ENCODE measurements at regions not wholly inside any gene's neighbourhood (a gene's known extent, or its start where the extent isn't known, plus 50 kb on each side); places are given as distances from the start of the nearest gene placed in this dataset.

DNA sequence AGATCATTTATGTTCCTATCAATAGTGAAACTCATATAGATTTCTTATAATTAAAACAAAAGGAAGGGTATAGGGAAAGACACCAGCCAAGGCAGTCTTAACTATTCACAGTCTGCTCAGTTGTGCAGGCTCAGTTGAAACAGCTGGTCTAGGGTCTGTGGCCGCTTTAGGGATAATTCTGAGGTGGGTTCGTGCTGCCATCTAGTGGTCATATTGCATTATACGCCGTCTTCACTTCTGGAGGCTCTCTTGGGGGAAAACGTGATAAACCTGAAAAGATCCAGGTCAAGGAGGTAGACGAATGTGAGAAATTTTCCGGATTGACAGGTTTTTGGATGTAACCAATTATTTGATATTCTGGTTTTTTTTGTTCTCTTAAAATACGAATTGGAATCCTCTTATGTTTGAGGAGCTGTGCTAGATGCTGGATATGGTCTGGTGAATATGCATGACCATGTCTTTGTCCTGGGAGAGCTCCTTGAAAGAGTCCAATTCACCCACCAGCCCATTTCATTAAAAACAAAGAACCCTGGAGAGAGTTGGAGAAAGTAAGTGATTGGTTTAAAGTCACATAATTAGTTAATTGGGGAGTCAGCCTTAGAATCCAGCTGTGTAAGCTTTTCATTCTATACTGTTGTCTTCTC is 492.4 kb downstream of the PLCL1 start:
- Histone ChIP-seq H3K4me3 (ENCODE audit: low read length in 2 of 2) (no peak overlapping the region), H3K9me3 (ENCODE audit: control insufficient read depth, low read length) (no peaks in the 10 kb centered on the region), H3K27ac (ENCODE audit: low read depth in 1 of 2, low read length in 2 of 2) (no peak overlapping the region), H3K27me3 (ENCODE audit: control insufficient read depth in 1 of 2, insufficient read depth in 2 of 2, low read length in 1 of 2) (no peaks in the 10 kb centered on the region), H3K4me1 (ENCODE audit: control insufficient read depth in 1 of 2, insufficient read depth in 2 of 2, low read length in 2 of 2) (no peaks in the 10 kb centered on the region), H3K36me3 (ENCODE audit: control insufficient read depth in 1 of 2, insufficient read depth in 2 of 2, low read length in 1 of 2) (no peaks in the 10 kb centered on the region)
- intact Hi-C loops (cut with DNase I): loop anchor here (2.0 to 10.0 kb wide), 5 partner anchors 152 to 589 kb away; partner anchors contain the start of genes MARS2 (in 1 of the 2) and PLCL1 (in 1 of the 2)
- WGBS, 2 donors: 1 to 2% methylated on average over 8 of the region's 8 CpGs
- DNase-seq (no peak), ATAC-seq (ENCODE audit: low FRiP score) (peak; percentile 79)

DNA sequence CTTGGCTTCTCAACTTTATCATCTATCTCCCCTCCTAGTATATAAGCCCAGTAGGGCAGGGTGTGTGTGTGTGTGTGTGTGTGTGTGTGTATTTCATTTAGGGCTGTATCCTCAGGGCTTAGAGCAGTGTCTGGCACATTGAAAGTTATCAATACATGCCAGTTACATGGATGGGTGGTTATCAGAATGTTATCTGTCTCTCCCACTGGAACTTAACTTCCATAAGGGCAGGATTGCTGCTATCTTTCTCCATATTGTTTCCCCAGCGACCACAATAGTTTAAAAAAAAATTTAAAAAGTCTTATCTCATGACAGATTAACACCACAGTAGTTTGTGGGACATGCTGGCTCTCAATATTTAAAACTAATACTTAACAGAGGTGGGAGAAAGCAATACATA is 488.9 kb downstream of the PLCL1 start:
- intact Hi-C loops (cut with DNase I): loop anchor here in 1 of 2 donors (10.0 kb wide), 1 partner anchor 148 kb away; no protein-coding TSS in a partner anchor
- DNase-seq: no peak

DNA sequence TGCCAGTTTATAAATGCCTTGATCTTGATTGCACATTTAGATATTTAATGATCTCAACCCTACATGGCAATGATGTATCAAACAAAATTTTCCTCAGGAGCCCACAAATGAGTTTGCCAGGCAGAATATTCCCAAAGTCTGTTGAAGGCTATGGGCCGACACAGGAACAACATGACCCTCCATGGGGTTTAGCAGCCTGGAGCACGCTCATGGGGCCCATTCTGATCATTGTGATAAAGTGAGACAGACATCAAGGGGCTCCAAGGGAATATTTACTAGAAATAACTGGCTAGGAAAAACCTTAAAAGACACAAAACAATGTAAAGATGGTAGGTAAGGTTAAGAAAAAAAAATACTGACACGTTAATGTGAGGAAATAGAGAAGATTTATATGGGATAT is 485.4 kb downstream of the PLCL1 start:
- H3K4me1 ChIP-seq (ENCODE audit: control insufficient read depth in 1 of 2, insufficient read depth in 2 of 2, low read length in 2 of 2): no peaks in the 10 kb centered on the region
- no peaks in the 10 kb centered on the region for H3K27me3 ChIP-seq (ENCODE audit: control insufficient read depth in 1 of 2, insufficient read depth in 2 of 2, low read length in 1 of 2)
- ATAC-seq (ENCODE audit: low FRiP score) (no peak), DNase-seq (no peak)
- WGBS, 2 donors: 91 to 95% methylated on average over 3 of the region's 3 CpGs
- intact Hi-C loops (cut with DNase I): loop anchor here in 1 of 2 donors (10.0 kb wide), 1 partner anchor 145 kb away; no protein-coding TSS in a partner anchor
- no peak overlapping the region for H3K4me3 ChIP-seq (ENCODE audit: low read length in 2 of 2)
- no peak overlapping the region for H3K27ac ChIP-seq (ENCODE audit: low read depth in 1 of 2, low read length in 2 of 2)
- H3K36me3 ChIP-seq (ENCODE audit: control insufficient read depth in 1 of 2, insufficient read depth in 2 of 2, low read length in 1 of 2): no peaks in the 10 kb centered on the region
- no peaks in the 10 kb centered on the region for H3K9me3 ChIP-seq (ENCODE audit: control insufficient read depth, low read length)

More for the DNA sequence above, 488.9 kb downstream of the PLCL1 start:
- Histone ChIP-seq H3K27me3 (ENCODE audit: control insufficient read depth in 1 of 2, insufficient read depth in 2 of 2, low read length in 1 of 2) (no peaks in the 10 kb centered on the region), H3K4me1 (ENCODE audit: control insufficient read depth in 1 of 2, insufficient read depth in 2 of 2, low read length in 2 of 2) (no peaks in the 10 kb centered on the region), H3K36me3 (ENCODE audit: control insufficient read depth in 1 of 2, insufficient read depth in 2 of 2, low read length in 1 of 2) (no peaks in the 10 kb centered on the region), H3K9me3 (ENCODE audit: control insufficient read depth, low read length) (no peaks in the 10 kb centered on the region), H3K27ac (ENCODE audit: low read depth in 1 of 2, low read length in 2 of 2) (no peak overlapping the region), H3K4me3 (ENCODE audit: low read length in 2 of 2) (no peak overlapping the region)
- WGBS, 2 donors: 72 to 83% methylated on average over 1 of the region's 1 CpG
- ATAC-seq (ENCODE audit: low FRiP score): no peak

DNA sequence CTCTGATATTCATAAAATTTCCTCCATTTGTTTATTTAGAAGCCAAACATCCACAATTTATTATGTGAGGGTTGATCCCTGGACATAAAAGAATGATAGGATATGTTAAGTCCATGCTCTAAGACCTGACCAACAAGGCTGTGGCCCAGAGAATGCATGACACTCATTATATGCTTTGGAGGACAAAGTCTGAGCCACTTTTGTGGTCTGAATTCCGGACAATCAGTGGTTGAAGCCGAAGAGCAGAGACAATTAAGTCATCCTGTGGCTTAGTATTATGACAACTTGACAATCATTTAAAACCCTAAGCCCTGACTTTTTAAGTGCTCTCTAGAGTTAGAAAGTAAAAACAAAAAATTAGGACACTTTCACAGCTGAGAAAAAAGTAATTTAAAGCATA is 483.3 kb downstream of the PLCL1 start:
- no peak overlapping the region for H3K4me3 ChIP-seq (ENCODE audit: low read length in 2 of 2)
- no peaks in the 10 kb centered on the region for H3K27me3 ChIP-seq (ENCODE audit: control insufficient read depth in 1 of 2, insufficient read depth in 2 of 2, low read length in 1 of 2)
- H3K27ac ChIP-seq (ENCODE audit: low read depth in 1 of 2, low read length in 2 of 2): no peak overlapping the region
- H3K4me1 ChIP-seq (ENCODE audit: control insufficient read depth in 1 of 2, insufficient read depth in 2 of 2, low read length in 2 of 2): no peaks in the 10 kb centered on the region
- ATAC-seq (ENCODE audit: low FRiP score): no peak
- H3K9me3 ChIP-seq (ENCODE audit: control insufficient read depth, low read length): no peaks in the 10 kb centered on the region
- intact Hi-C loops (cut with DNase I): no loop called here
- DNase-seq: no peak
- WGBS, 2 donors: 42 to 70% methylated on average over 2 of the region's 2 CpGs
- H3K36me3 ChIP-seq (ENCODE audit: control insufficient read depth in 1 of 2, insufficient read depth in 2 of 2, low read length in 1 of 2): no peaks in the 10 kb centered on the region

DNA sequence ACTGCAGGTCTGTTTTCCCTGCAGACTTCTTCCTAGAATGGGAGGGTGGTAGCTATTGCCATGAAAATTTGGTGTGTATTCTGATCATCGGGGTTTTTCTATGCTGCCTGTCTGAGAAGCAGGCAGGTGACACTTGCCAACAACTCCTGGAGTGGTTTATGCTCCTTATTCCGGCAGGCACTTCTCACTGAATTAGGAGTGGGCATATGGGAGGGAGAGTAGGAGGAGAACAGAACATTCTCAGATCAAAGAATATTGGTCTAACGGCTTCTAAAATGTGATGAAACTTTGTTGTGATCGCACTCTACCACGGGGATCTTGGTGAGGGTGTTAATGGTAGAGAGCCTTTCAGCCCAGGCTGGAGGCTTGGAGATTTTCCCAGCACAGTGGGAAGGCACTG is 480.8 kb downstream of the PLCL1 start:
- no peak overlapping the region for H3K4me3 ChIP-seq (ENCODE audit: low read length in 2 of 2)
- intact Hi-C loops (cut with DNase I): no loop called here
- WGBS, 2 donors: 58 to 69% methylated on average over 5 of the region's 5 CpGs

DNA sequence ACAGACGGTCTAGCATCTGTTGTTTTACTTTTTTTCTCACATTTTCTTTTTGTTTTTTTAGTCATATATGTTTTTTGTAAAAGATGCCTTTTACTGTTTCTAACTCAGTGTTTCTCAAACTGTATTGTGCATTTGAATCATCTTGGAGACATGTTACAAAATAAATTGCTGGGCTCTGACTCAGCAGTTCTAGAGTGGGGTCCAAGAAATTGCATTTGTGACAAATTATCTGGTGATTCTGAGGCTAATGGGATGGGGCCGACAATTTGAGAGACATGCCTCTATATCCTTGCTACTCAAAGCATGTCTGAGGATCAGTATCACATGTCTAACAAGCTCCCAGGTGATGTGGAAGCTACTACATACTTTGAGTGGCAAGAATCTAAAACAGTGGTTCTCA is 478.8 kb downstream of the PLCL1 start:
- H3K4me1 ChIP-seq (ENCODE audit: control insufficient read depth in 1 of 2, insufficient read depth in 2 of 2, low read length in 2 of 2): no peaks in the 10 kb centered on the region
- H3K36me3 ChIP-seq (ENCODE audit: control insufficient read depth in 1 of 2, insufficient read depth in 2 of 2, low read length in 1 of 2): no peaks in the 10 kb centered on the region
- no peak overlapping the region for H3K27ac ChIP-seq (ENCODE audit: low read depth in 1 of 2, low read length in 2 of 2)
- DNase-seq (no peak), ATAC-seq (ENCODE audit: low FRiP score) (no peak)
- no peak overlapping the region for H3K4me3 ChIP-seq (ENCODE audit: low read length in 2 of 2)
- no peaks in the 10 kb centered on the region for H3K9me3 ChIP-seq (ENCODE audit: control insufficient read depth, low read length)
- no peaks in the 10 kb centered on the region for H3K27me3 ChIP-seq (ENCODE audit: control insufficient read depth in 1 of 2, insufficient read depth in 2 of 2, low read length in 1 of 2)
- 59 to 61% methylated on average over 2 of the region's 2 CpGs for WGBS, 2 donors
- intact Hi-C loops (cut with DNase I): no loop called here

More for the DNA sequence above, 480.8 kb downstream of the PLCL1 start:
- no peaks in the 10 kb centered on the region for H3K36me3 ChIP-seq (ENCODE audit: control insufficient read depth in 1 of 2, insufficient read depth in 2 of 2, low read length in 1 of 2)
- no peak overlapping the region for H3K27ac ChIP-seq (ENCODE audit: low read depth in 1 of 2, low read length in 2 of 2)
- no peaks in the 10 kb centered on the region for H3K27me3 ChIP-seq (ENCODE audit: control insufficient read depth in 1 of 2, insufficient read depth in 2 of 2, low read length in 1 of 2)
- ATAC-seq (ENCODE audit: low FRiP score) (no peak), DNase-seq (no peak)
- no peaks in the 10 kb centered on the region for H3K9me3 ChIP-seq (ENCODE audit: control insufficient read depth, low read length)
- no peaks in the 10 kb centered on the region for H3K4me1 ChIP-seq (ENCODE audit: control insufficient read depth in 1 of 2, insufficient read depth in 2 of 2, low read length in 2 of 2)

DNA sequence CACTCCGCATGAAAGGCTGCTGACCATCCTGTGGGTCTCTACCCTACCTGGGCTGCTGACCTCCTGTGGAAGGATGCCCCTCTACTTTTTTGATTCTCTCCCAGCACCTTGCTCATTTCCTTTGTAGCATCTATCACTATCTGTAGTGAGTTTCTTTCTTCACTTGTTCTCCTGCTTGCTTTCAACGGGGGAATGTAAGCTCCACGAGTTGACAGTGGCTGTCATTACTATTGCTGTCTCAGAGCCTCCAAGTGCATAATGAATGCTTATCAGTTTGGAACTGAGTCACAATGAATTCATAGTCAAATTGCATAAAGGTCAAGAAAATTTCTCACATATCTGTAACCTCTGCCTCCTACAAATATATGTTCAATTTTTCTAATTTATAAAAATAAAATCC is 477.7 kb downstream of the PLCL1 start:
- intact Hi-C loops (cut with DNase I): no loop called here
- WGBS, 2 donors: 89% methylated on average over 3 of the region's 3 CpGs
- Histone ChIP-seq H3K36me3 (ENCODE audit: control insufficient read depth in 1 of 2, insufficient read depth in 2 of 2, low read length in 1 of 2) (no peaks in the 10 kb centered on the region), H3K4me3 (ENCODE audit: low read length in 2 of 2) (no peak overlapping the region), H3K27ac (ENCODE audit: low read depth in 1 of 2, low read length in 2 of 2) (no peak overlapping the region), H3K27me3 (ENCODE audit: control insufficient read depth in 1 of 2, insufficient read depth in 2 of 2, low read length in 1 of 2) (no peaks in the 10 kb centered on the region), H3K4me1 (ENCODE audit: control insufficient read depth in 1 of 2, insufficient read depth in 2 of 2, low read length in 2 of 2) (peaks cover 0 to 1% of the 10 kb centered on the region in 2 donors), H3K9me3 (ENCODE audit: control insufficient read depth, low read length) (no peaks in the 10 kb centered on the region)
- DNase-seq (no peak), ATAC-seq (ENCODE audit: low FRiP score) (no peak)

DNA sequence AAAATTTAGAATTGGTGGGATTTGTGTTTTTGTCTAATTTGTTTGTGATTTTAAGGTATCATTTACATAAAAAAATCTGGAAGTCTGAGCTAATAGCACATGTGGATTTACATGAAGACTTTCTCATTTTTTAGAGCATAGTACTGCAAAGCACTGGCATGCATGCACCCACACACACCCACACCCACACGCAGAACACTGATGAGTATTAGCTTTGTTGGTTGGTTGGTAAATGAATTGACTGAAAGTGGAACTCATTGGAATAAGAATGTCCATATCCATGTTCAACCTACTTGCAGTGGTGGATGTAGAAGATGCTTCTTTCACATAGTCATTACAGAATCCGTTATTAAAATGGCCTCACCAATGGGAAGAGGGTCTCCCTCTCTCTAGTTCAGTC is 475.8 kb downstream of the PLCL1 start:
- no peak for ATAC-seq (ENCODE audit: low FRiP score)
- Histone ChIP-seq H3K27me3 (ENCODE audit: control insufficient read depth in 1 of 2, insufficient read depth in 2 of 2, low read length in 1 of 2) (no peaks in the 10 kb centered on the region), H3K4me3 (ENCODE audit: low read length in 2 of 2) (no peak overlapping the region), H3K9me3 (ENCODE audit: control insufficient read depth, low read length) (no peaks in the 10 kb centered on the region), H3K4me1 (ENCODE audit: control insufficient read depth in 1 of 2, insufficient read depth in 2 of 2, low read length in 2 of 2) (peaks cover 0 to 1% of the 10 kb centered on the region in 2 donors), H3K36me3 (ENCODE audit: control insufficient read depth in 1 of 2, insufficient read depth in 2 of 2, low read length in 1 of 2) (no peaks in the 10 kb centered on the region), H3K27ac (ENCODE audit: low read depth in 1 of 2, low read length in 2 of 2) (no peak overlapping the region)
- WGBS, 2 donors: 98% methylated on average over 2 of the region's 2 CpGs
- DNase-seq: no peak
- intact Hi-C loops (cut with DNase I): no loop called here

DNA sequence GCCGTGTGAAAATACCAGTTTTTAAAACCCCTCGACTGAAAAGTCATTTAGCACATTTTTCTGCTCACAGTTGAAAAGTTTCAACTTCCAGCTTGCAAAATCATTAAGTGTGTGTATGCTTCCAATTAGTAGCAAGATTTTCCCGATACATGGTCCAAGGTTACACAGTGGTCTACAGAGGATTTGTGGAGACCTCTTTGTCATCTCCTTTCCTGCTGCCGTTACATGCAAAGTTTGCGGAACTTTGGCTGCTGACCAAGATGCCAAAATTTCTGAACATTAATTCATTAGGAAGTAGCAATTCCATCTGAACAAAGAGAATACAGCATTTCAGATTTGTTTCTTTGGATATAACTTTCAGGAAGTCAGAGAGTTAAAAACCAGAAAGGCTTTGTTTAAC is 474.6 kb downstream of the PLCL1 start:
- Histone ChIP-seq H3K4me3 (ENCODE audit: low read length in 2 of 2) (no peak overlapping the region), H3K4me1 (ENCODE audit: control insufficient read depth in 1 of 2, insufficient read depth in 2 of 2, low read length in 2 of 2) (peaks cover 0 to 1% of the 10 kb centered on the region in 2 donors), H3K27ac (ENCODE audit: low read depth in 1 of 2, low read length in 2 of 2) (no peak overlapping the region), H3K36me3 (ENCODE audit: control insufficient read depth in 1 of 2, insufficient read depth in 2 of 2, low read length in 1 of 2) (no peaks in the 10 kb centered on the region), H3K27me3 (ENCODE audit: control insufficient read depth in 1 of 2, insufficient read depth in 2 of 2, low read length in 1 of 2) (no peaks in the 10 kb centered on the region), H3K9me3 (ENCODE audit: control insufficient read depth, low read length) (no peaks in the 10 kb centered on the region)
- DNase-seq (no peak), ATAC-seq (ENCODE audit: low FRiP score) (no peak)
- 79 to 85% methylated on average over 5 of the region's 5 CpGs for WGBS, 2 donors
- intact Hi-C loops (cut with DNase I): no loop called here
